Ovary (tissue), 7 donors: ENCODE measurements at regions not wholly inside any gene's neighbourhood (a gene's known extent, or its start where the extent isn't known, plus 50 kb on each side); places are given as distances from the start of the nearest gene placed in this dataset.

Experiments
- DNase-seq, 5 donors: peaks; one replicate each; pipeline ENCODE4 v3.0.0-alpha.2; 2019 to 2020
- H3K27ac ChIP-seq, 2 donors: fragments of 200-600 bp; one replicate each; pipeline versions ENCODE4 v1.5.1 to v1.8.0; 2019 to 2022
- H3K27me3 ChIP-seq: fragments of 200-600 bp; one replicate; pipeline ENCODE4 v1.8.0; 2022
- H3K36me3 ChIP-seq: fragments of 200-600 bp; sonication (generic); one replicate; pipeline ENCODE4 v1.5.1; 2019
- H3K4me1 ChIP-seq: one replicate; pipeline ENCODE4 v1.8.1; 2013; ENCODE audit warnings: mild to moderate bottlenecking, moderate library complexity; ENCODE audit not compliant: insufficient read depth
- H3K4me3 ChIP-seq: fragments of 200-600 bp; sonication (generic); one replicate; pipeline ENCODE4 v1.5.1; 2017
- H3K9me3 ChIP-seq, 2 donors: fragments of 200-600 bp in 1 of 2; sonication (generic) in 1 of 2; one replicate each; pipeline versions ENCODE4 v1.5.1 to v1.8.1; 2013 to 2019; ENCODE audit warnings: mild to moderate bottlenecking in 1 of 2, moderate library complexity in 1 of 2
- CTCF ChIP-seq, 3 donors: fragments of 450-650 bp in 2 of 3; fragments of 200-600 bp in 1 of 3; IDR thresholded peaks; one replicate each; pipeline versions ENCODE4 v1.5.1 to v1.8.0; 2016 to 2022; ENCODE audit warnings: antibody characterized with exemption in 3 of 3, mild to moderate bottlenecking in 1 of 3
- EP300 ChIP-seq: sonication (generic); formaldehyde crosslinking; IDR thresholded peaks from one replicate; pipeline ENCODE4 v1.6.1; 2017; ENCODE audit warnings: antibody characterized with exemption
- POLR2A ChIP-seq: fragments of 450-650 bp; IDR thresholded peaks from one replicate; pipeline ENCODE4 v1.6.1; 2017; ENCODE audit warnings: antibody characterized with exemption, mild to moderate bottlenecking, moderate library complexity
- WGBS, 3 donors: extraction: QIAGEN DNeasy Blood & Tissue Kit in 1 of 3; methylation state at CpG; one replicate each; pipeline versions ENCODE4 v1.1.5 to v1.1.7; 2013 to 2017; 5-methylcytosine and 5-hydroxymethylcytosine counted together
- intact Hi-C, 4 donors: fragments of 100-400 bp; cut with DNase I; formaldehyde crosslinking; loops; one replicate each; pipeline versions ENCODE4 v1.11.0 to v1.15.1; 2022 to 2023
- donor health status: DM: no; HTN: no; CAD: no; lungs with moderate emphysema.
- donor health status: DM: no; HTN: no; CAD: no.
- donor health status: Bipolar disorder and iron deficiency.
- donor health status: DM: no; HTN: no; CAD: no.
- donor health status: DM: yes; HTN: yes; CAD: no.

- no peak for DNase-seq
- Histone ChIP-seq H3K27me3 (no peaks in the 10 kb centered on the region), H3K27ac (no peak overlapping the region), H3K4me1 (no peaks in the 10 kb centered on the region), H3K9me3 (no peaks in the 10 kb centered on the region), H3K36me3 (no peaks in the 10 kb centered on the region), H3K4me3 (no peak overlapping the region)
- intact Hi-C loops: no loop called here
- WGBS, 3 donors: 85 to 89% (median 85%) methylated on average over 16 of the region's 16 CpGs
- TF ChIP-seq CTCF (IDR thresholded peaks at IDR 0.05) (no peak), EP300 (no peak), POLR2A (no peak)
These were observed 599.2 kb downstream of the SOX6 start for GRCh38 chr11:15757048-15757698.

- H3K27ac ChIP-seq: no peak overlapping the region
- no peaks in the 10 kb centered on the region for H3K36me3 ChIP-seq
- 86 to 89% (median 88%) methylated on average over 10 of the region's 10 CpGs for WGBS, 3 donors
- H3K27me3 ChIP-seq: no peaks in the 10 kb centered on the region
- no peak for DNase-seq
- H3K9me3 ChIP-seq: no peaks in the 10 kb centered on the region
- no peak overlapping the region for H3K4me3 ChIP-seq
- intact Hi-C loops: no loop called here
- H3K4me1 ChIP-seq: no peaks in the 10 kb centered on the region
- no peak for TF ChIP-seq CTCF (IDR thresholded peaks at IDR 0.05)
- no peak for TF ChIP-seq EP300
- TF ChIP-seq POLR2A: no peak
These were observed 597.4 kb downstream of the SOX6 start for GRCh38 chr11:15758857-15759465.

- H3K9me3 ChIP-seq: no peaks in the 10 kb centered on the region
- WGBS, 3 donors: 88 to 93% (median 89%) methylated on average over 4 of the region's 4 CpGs
These were observed 595.1 kb downstream of the SOX6 start for GRCh38 chr11:15761235-15761634.

GRCh38 chr11:15764326-15764725 lies 592.0 kb downstream of the SOX6 start:
- no peak for DNase-seq
- Histone ChIP-seq H3K27ac (no peak overlapping the region), H3K4me3 (no peak overlapping the region), H3K4me1 (peaks cover 2% of the 10 kb centered on the region), H3K36me3 (no peaks in the 10 kb centered on the region), H3K9me3 (no peaks in the 10 kb centered on the region), H3K27me3 (no peaks in the 10 kb centered on the region)
- intact Hi-C loops: no loop called here
- WGBS, 3 donors: 71 to 78% (median 76%) methylated on average over 1 of the region's 1 CpG
- no peak for TF ChIP-seq POLR2A

More at GRCh38 chr11:15761235-15761634, 595.1 kb downstream of the SOX6 start:
- TF ChIP-seq POLR2A: no peak
- TF ChIP-seq EP300: no peak
- TF ChIP-seq CTCF (IDR thresholded peaks at IDR 0.05): no peak
- Histone ChIP-seq H3K4me1 (no peaks in the 10 kb centered on the region), H3K4me3 (no peak overlapping the region), H3K36me3 (no peaks in the 10 kb centered on the region), H3K27ac (no peak overlapping the region), H3K27me3 (no peaks in the 10 kb centered on the region)
- intact Hi-C loops: no loop called here
- DNase-seq: no peak

DNA sequence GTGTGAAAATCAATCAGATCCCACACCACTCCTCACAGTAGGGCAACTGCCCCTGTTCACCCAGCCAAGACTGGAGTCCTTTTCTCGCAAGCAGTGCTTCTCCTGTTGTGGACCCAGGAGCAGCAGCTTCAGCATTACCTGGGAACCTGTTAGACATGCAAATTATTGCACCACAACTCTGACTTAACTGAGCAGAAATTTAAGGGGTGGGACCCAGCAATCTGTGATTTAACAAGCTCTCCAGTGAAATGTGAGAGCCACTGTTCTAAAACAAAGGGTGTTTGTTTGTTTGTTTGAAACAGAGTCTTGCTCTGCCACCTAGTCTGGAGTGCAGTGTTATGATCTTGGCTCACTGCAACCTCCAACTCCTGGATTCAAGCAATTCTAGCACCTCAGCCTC lies 591.4 kb downstream of the SOX6 start:
- Histone ChIP-seq H3K27me3 (no peaks in the 10 kb centered on the region), H3K27ac (no peak overlapping the region), H3K36me3 (no peaks in the 10 kb centered on the region), H3K4me1 (peaks cover 2% of the 10 kb centered on the region), H3K9me3 (no peaks in the 10 kb centered on the region), H3K4me3 (no peak overlapping the region)
- 92 to 98% (median 94%) methylated on average over 1 of the region's 1 CpG for WGBS, 3 donors
- intact Hi-C loops: no loop called here
- no peak for DNase-seq
- TF ChIP-seq POLR2A (no peak), CTCF (IDR thresholded peaks at IDR 0.05) (no peak), EP300 (no peak)
